Endodermal cell (in vitro differentiated cells): ENCODE measurements at regions not wholly inside any gene's neighbourhood (a gene's known extent, or its start where the extent isn't known, plus 50 kb on each side); places are given as distances from the start of the nearest gene placed in this dataset.

Experiments used
- DNase-seq: peaks from one replicate; pipeline ENCODE4 v3.0.0-alpha.2; 2017
- H3K27ac ChIP-seq: 2 replicates; pipeline ENCODE4 v1.5.1; 2013; ENCODE audit warnings: mild to moderate bottlenecking, low read depth, low read length, moderate library complexity
- H3K27me3 ChIP-seq: 2 replicates; pipeline ENCODE4 v1.6.1; 2013; ENCODE audit warnings: mild to moderate bottlenecking, low read length, moderate library complexity; ENCODE audit not compliant: insufficient read depth, control insufficient read depth, poor library complexity, severe bottlenecking
- H3K36me3 ChIP-seq: 2 replicates; pipeline ENCODE4 v1.7.0; 2013; ENCODE audit warnings: mild to moderate bottlenecking, low read length, moderate library complexity; ENCODE audit not compliant: control insufficient read depth, insufficient read depth
- H3K4me1 ChIP-seq: one replicate; pipeline ENCODE4 v1.7.0; 2013; ENCODE audit warnings: low read length; ENCODE audit not compliant: control insufficient read depth, insufficient read depth
- H3K4me3 ChIP-seq: 2 replicates; pipeline ENCODE4 v1.5.1; 2013; ENCODE audit warnings: mild to moderate bottlenecking, low read length, moderate library complexity
- H3K9ac ChIP-seq: 2 replicates; pipeline ENCODE4 v1.6.1; 2013; ENCODE audit warnings: mild to moderate bottlenecking, low read length, moderate library complexity; ENCODE audit not compliant: poor library complexity, severe bottlenecking; ENCODE audit errors: extremely low read depth
- H3K9me3 ChIP-seq: 2 replicates; pipeline ENCODE4 v1.6.1; 2013; ENCODE audit warnings: mild to moderate bottlenecking, low read length, moderate library complexity; ENCODE audit not compliant: control insufficient read depth
- H3K27ac Mint-ChIP-seq: 2 replicates; pipeline ENCODE4 v1.8.0; 2020; ENCODE audit warnings: mixed read lengths
- H3K27me3 Mint-ChIP-seq: 2 replicates; pipeline ENCODE4 v1.8.0; 2021; ENCODE audit warnings: mild to moderate bottlenecking, mixed read lengths; ENCODE audit not compliant: insufficient read depth
- H3K36me3 Mint-ChIP-seq: 2 replicates; pipeline ENCODE4 v1.8.0; 2020; ENCODE audit warnings: low read depth, mixed read lengths
- H3K4me1 Mint-ChIP-seq: 2 replicates; pipeline ENCODE4 v1.8.0; 2020; ENCODE audit warnings: mixed read lengths
- H3K4me3 Mint-ChIP-seq: 2 replicates; pipeline ENCODE4 v1.8.0; 2020; ENCODE audit warnings: mild to moderate bottlenecking, moderate library complexity, mixed read lengths
- H3K9me3 Mint-ChIP-seq: 2 replicates; pipeline ENCODE4 v1.8.0; 2020; ENCODE audit warnings: mild to moderate bottlenecking, mixed read lengths
- CTCF ChIP-seq: fragments of 200-600 bp; sonication (generic); conservative IDR thresholded peaks from 2 replicates; pipeline ENCODE4 v1.5.0; 2021; ENCODE audit warnings: antibody characterized with exemption, mild to moderate bottlenecking
- WGBS, 2 experiments: methylation state at CpG; one replicate each; pipeline versions ENCODE4 v1.1.5 to v1.1.7; 2013; ENCODE audit warnings: missing lambda C conversion rate in 2 of 2, mixed read lengths in 1 of 2; ENCODE audit not compliant: insufficient coverage in 1 of 2, insufficient read length in 1 of 2; 5-methylcytosine and 5-hydroxymethylcytosine counted together

- H3K27me3 Mint-ChIP-seq = no peaks in the 10 kb centered on the region
- Histone ChIP-seq H3K9me3 (no peaks in the 10 kb centered on the region), H3K4me3 (no peak overlapping the region), H3K4me1 (no peaks in the 10 kb centered on the region), H3K36me3 (no peaks in the 10 kb centered on the region), H3K27ac (no peak overlapping the region), H3K27me3 (no peaks in the 10 kb centered on the region), H3K9ac (no peak overlapping the region)
- DNase-seq = no peak
- 95% methylated on average over 1 of the region's 1 CpG; no CpG with 5 or more reads in 1 of the 2 experiments for WGBS, 2 experiments
- TF ChIP-seq CTCF = no peak
- H3K4me1 Mint-ChIP-seq = no peaks in the 10 kb centered on the region
- H3K9me3 Mint-ChIP-seq = no peaks in the 10 kb centered on the region
- no peak overlapping the region for H3K27ac Mint-ChIP-seq
- no peaks in the 10 kb centered on the region for H3K36me3 Mint-ChIP-seq
- no peak overlapping the region for H3K4me3 Mint-ChIP-seq
Measured at GRCh38 chr1:82520611-82521010, 719.9 kb downstream of the ADGRL2 start.

DNA sequence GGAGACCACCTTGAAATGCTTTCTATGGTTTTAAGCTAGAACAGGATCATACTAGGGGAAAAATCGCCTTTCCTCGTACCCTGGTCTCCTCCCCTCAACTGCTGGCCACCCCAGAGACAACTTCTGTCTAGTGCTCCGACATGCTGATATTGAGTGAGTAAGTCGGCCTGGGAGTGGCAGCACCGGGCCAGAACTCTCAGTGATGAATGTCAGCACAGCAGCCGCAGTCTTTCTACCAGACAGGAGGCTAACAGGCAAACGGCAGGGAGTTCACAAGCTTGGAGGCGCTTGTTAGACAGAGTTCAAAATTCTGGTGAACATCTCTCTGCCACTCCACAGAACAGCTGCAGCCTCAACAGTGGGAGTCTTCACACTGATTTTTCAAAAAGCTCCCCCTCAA, 716.9 kb downstream of the ADGRL2 start:
- TF ChIP-seq CTCF = peak; percentile 41
- Histone ChIP-seq H3K36me3 (no peaks in the 10 kb centered on the region), H3K27ac (no peak overlapping the region), H3K27me3 (no peaks in the 10 kb centered on the region), H3K9ac (no peak overlapping the region), H3K9me3 (no peaks in the 10 kb centered on the region), H3K4me3 (no peak overlapping the region), H3K4me1 (no peaks in the 10 kb centered on the region)
- Mint-ChIP-seq H3K9me3 (no peaks in the 10 kb centered on the region), H3K27me3 (peaks cover 2% of the 10 kb centered on the region), H3K36me3 (no peaks in the 10 kb centered on the region), H3K4me1 (no peaks in the 10 kb centered on the region), H3K4me3 (no peak overlapping the region), H3K27ac (no peak overlapping the region)
- DNase-seq = peak; percentile 75
- 55 to 71% methylated on average over 5 to 8 of the region's 8 CpGs for WGBS, 2 experiments

DNA sequence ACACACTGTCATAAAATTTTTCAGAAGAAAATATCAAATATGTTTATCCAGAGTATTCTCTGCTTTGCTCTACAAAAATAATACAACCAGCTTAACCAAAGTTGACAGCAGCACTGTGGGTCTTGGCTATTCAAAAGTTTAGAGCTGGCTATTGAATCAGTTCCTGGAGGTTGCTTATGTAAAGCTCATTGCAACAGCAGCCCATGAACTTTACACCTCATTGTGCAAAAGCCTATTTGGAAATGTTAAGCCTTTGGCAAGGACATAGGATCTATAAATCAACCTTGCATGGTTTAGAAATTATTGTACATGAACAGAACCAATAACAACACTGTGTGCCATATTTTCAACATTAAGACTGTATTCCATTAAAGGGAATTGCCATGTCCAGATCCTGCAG, 714.9 kb downstream of the ADGRL2 start:
- no peak overlapping the region for H3K27ac Mint-ChIP-seq
- H3K4me1 Mint-ChIP-seq = peaks cover 7% of the 10 kb centered on the region
- no peak overlapping the region for H3K4me3 Mint-ChIP-seq
- Histone ChIP-seq H3K4me3 (no peak overlapping the region), H3K27ac (no peak overlapping the region), H3K4me1 (no peaks in the 10 kb centered on the region), H3K9ac (no peak overlapping the region), H3K36me3 (no peaks in the 10 kb centered on the region), H3K27me3 (no peaks in the 10 kb centered on the region), H3K9me3 (no peaks in the 10 kb centered on the region)
- no peaks in the 10 kb centered on the region for H3K36me3 Mint-ChIP-seq
- no peaks in the 10 kb centered on the region for H3K9me3 Mint-ChIP-seq
- peaks cover 2% of the 10 kb centered on the region for H3K27me3 Mint-ChIP-seq
- no peak for DNase-seq
- no peak for TF ChIP-seq CTCF
